ENCODE measurements at regions not wholly inside any gene's neighbourhood (a gene's known extent, or its start where the extent isn't known, plus 50 kb on each side); places are given as distances from the start of the nearest gene placed in this dataset.

DNA sequence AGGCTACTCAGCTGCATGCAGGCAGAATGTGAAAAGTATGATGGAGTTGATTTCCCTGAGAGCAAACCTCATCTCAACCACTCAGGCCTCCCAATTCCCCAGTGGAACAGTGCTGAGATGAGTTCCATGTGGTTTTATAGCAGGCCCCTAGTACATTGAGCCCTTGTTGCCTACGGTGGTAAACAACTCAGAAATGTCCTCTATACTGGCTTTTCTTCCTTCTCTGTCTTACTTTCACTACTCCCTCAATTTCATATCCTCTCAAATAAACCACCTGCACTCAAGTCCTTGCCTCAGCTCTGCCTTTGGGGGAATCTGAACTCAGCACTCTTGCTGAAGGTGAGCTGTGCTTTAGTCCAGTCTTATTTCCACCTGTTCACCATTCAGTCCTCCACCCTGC, 399.9 kb downstream of the PDCD6IP start:
- FAIRE-seq, result no peak
- intact Hi-C loops (cut with micrococcal nuclease), result no loop called here
- POLR2A ChIA-PET, result no interaction called here

DNA sequence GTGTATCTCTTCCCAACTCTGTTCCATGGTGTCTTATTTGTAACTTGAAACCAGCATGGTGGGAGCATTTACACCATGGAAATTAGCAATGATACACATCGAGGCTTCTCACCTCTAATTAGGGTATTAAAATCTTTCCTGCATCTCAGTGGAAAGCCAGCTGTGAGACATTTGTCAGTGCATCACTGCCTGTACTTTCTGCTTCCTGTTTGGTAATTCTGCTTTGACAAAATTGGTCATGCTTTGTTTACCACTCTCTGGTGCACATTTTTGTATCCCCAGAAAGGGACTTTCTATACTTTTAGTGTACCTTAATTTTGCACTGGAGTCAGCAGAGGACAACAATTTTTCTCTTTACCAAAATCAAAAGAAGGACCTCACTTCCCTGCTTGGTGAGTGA, 402.1 kb downstream of the PDCD6IP start:
- no peaks in the 10 kb centered on the region for H3K79me2 ChIP-seq (ENCODE audit: control insufficient read depth, insufficient read depth, low read length)
- ChIA-PET CTCF (interaction anchor here (1.2 kb wide), 1 partner anchor 1708 kb away, joined by 3 read pairs; no protein-coding TSS in a partner anchor), POLR2A (no interaction called here)
- H2AFZ ChIP-seq (ENCODE audit: low read depth, low read length), result peak overlapping the region; percentile 48
- no peak for DNase-seq (ENCODE audit: low read depth, low spot score)
- H3K4me3 ChIP-seq (replicated peaks in 1 of 3; ENCODE audit: insufficient read depth in 1 of 3, low read depth in 1 of 3, low read length in 3 of 3), result no peak overlapping the region
- H3K9me1 ChIP-seq (replicated peaks; ENCODE audit: control insufficient read depth, extremely low read depth, insufficient read depth, low read length), result no peaks in the 10 kb centered on the region
- H3K27me3 ChIP-seq (ENCODE audit: control insufficient read depth in 2 of 2, insufficient read depth in 2 of 2, low read length in 2 of 2), result no peaks in the 10 kb centered on the region
- no peak for FAIRE-seq
- no peaks in the 10 kb centered on the region for H3K9me3 ChIP-seq (replicated peaks; ENCODE audit: control insufficient read depth, insufficient read depth, low read length)
- TF ChIP-seq, protein P1, sequence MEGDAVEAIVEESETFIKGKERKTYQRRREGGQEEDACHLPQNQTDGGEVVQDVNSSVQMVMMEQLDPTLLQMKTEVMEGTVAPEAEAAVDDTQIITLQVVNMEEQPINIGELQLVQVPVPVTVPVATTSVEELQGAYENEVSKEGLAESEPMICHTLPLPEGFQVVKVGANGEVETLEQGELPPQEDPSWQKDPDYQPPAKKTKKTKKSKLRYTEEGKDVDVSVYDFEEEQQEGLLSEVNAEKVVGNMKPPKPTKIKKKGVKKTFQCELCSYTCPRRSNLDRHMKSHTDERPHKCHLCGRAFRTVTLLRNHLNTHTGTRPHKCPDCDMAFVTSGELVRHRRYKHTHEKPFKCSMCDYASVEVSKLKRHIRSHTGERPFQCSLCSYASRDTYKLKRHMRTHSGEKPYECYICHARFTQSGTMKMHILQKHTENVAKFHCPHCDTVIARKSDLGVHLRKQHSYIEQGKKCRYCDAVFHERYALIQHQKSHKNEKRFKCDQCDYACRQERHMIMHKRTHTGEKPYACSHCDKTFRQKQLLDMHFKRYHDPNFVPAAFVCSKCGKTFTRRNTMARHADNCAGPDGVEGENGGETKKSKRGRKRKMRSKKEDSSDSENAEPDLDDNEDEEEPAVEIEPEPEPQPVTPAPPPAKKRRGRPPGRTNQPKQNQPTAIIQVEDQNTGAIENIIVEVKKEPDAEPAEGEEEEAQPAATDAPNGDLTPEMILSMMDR (IDR thresholded peaks at IDR 0.05; ENCODE audit: extremely low read depth in 1 of 2, insufficient read depth in 1 of 2, low read depth in 1 of 2, low read length in 2 of 2), result no peak
- TF ChIP-seq MAX (IDR thresholded peaks at IDR 0.05; ENCODE audit: insufficient read depth, insufficient read length), result no peak
- TF ChIP-seq EZH2 (IDR thresholded peaks at IDR 0.05; ENCODE audit: borderline replicate concordance, low read depth, low read length, severe bottlenecking), result no peak
- no peak for TF ChIP-seq POLR2A (IDR thresholded peaks at IDR 0.05; ENCODE audit: low read depth, low read length)
- no peak for TF ChIP-seq FOS (IDR thresholded peaks at IDR 0.05; ENCODE audit: borderline replicate concordance, insufficient read depth, low read length)
- no peak for TF ChIP-seq GATA2 (IDR thresholded peaks at IDR 0.05; ENCODE audit: insufficient read depth, insufficient read length, low read depth, low read length)
- TF ChIP-seq JUN (IDR thresholded peaks at IDR 0.05; ENCODE audit: borderline replicate concordance, insufficient read depth, insufficient read length, low read depth), result no peak
- no peak for TF ChIP-seq POLR2AphosphoS5 (IDR thresholded peaks at IDR 0.05; ENCODE audit: insufficient read depth, low read depth, low read length)
- no peak for TF ChIP-seq MYC (IDR thresholded peaks at IDR 0.05; ENCODE audit: low read depth, low read length)
- dilution Hi-C loops (cut with MboI; ENCODE audit: extremely low pct_ligation_motif_present, low sequenced_read_pairs) (no loop called here), intact Hi-C loops (cut with micrococcal nuclease) (no loop called here)
- H3K36me3 ChIP-seq (ENCODE audit: control insufficient read depth in 2 of 2, extremely low read depth in 1 of 2, insufficient read depth in 2 of 2, low read length in 2 of 2), result no peaks in the 10 kb centered on the region
- no peak overlapping the region for H3K27ac ChIP-seq (ENCODE audit: insufficient read depth, low read depth, low read length)
- no peaks in the 10 kb centered on the region for H4K20me1 ChIP-seq (replicated peaks; ENCODE audit: control insufficient read depth, extremely low read depth, insufficient read depth, low read length)
- H3K4me1 ChIP-seq (ENCODE audit: control insufficient read depth, extremely low read depth, insufficient read depth, low read length), result peaks cover 8% of the 10 kb centered on the region
- no peak overlapping the region for H3K9ac ChIP-seq (replicated peaks; ENCODE audit: extremely low read depth, insufficient read depth, low read length)
- no TSS peak for BruUV-seq (replicated peaks)
- H3K4me2 ChIP-seq (ENCODE audit: insufficient read depth, low read length), result no peak overlapping the region

More for the DNA sequence above, 399.9 kb downstream of the PDCD6IP start:
- TF ChIP-seq MAX (IDR thresholded peaks at IDR 0.05; ENCODE audit: insufficient read depth, insufficient read length), result no peak
- TF ChIP-seq FOS (IDR thresholded peaks at IDR 0.05; ENCODE audit: borderline replicate concordance, insufficient read depth, low read length), result no peak
- TF ChIP-seq POLR2AphosphoS5 (IDR thresholded peaks at IDR 0.05; ENCODE audit: insufficient read depth, low read depth, low read length), result no peak
- no peak for TF ChIP-seq JUN (IDR thresholded peaks at IDR 0.05; ENCODE audit: borderline replicate concordance, insufficient read depth, insufficient read length, low read depth)
- no peak for TF ChIP-seq EZH2 (IDR thresholded peaks at IDR 0.05; ENCODE audit: borderline replicate concordance, low read depth, low read length, severe bottlenecking)
- Histone ChIP-seq H4K20me1 (replicated peaks; ENCODE audit: control insufficient read depth, extremely low read depth, insufficient read depth, low read length) (no peaks in the 10 kb centered on the region), H3K36me3 (ENCODE audit: control insufficient read depth in 2 of 2, extremely low read depth in 1 of 2, insufficient read depth in 2 of 2, low read length in 2 of 2) (no peaks in the 10 kb centered on the region), H3K9me1 (replicated peaks; ENCODE audit: control insufficient read depth, extremely low read depth, insufficient read depth, low read length) (no peaks in the 10 kb centered on the region), H3K4me1 (ENCODE audit: control insufficient read depth, extremely low read depth, insufficient read depth, low read length) (peaks cover 8% of the 10 kb centered on the region), H2AFZ (ENCODE audit: low read depth, low read length) (no peak overlapping the region), H3K4me3 (replicated peaks in 1 of 3; ENCODE audit: insufficient read depth in 1 of 3, low read depth in 1 of 3, low read length in 3 of 3) (no peak overlapping the region), H3K79me2 (ENCODE audit: control insufficient read depth, insufficient read depth, low read length) (no peaks in the 10 kb centered on the region), H3K9me3 (replicated peaks; ENCODE audit: control insufficient read depth, insufficient read depth, low read length) (no peaks in the 10 kb centered on the region), H3K27me3 (ENCODE audit: control insufficient read depth in 2 of 2, insufficient read depth in 2 of 2, low read length in 2 of 2) (no peaks in the 10 kb centered on the region), H3K27ac (ENCODE audit: insufficient read depth, low read depth, low read length) (no peak overlapping the region), H3K4me2 (ENCODE audit: insufficient read depth, low read length) (no peak overlapping the region), H3K9ac (replicated peaks; ENCODE audit: extremely low read depth, insufficient read depth, low read length) (no peak overlapping the region)
- DNase-seq (ENCODE audit: low read depth, low spot score), result no peak
- dilution Hi-C loops (cut with MboI; ENCODE audit: extremely low pct_ligation_motif_present, low sequenced_read_pairs), result no loop called here
- BruUV-seq (replicated peaks), result no TSS peak
- CTCF ChIA-PET, result no interaction called here

Data from endothelial cell of umbilical vein (primary cell).